Raji (cell line): ENCODE measurements at regions not wholly inside any gene's neighbourhood (a gene's known extent, or its start where the extent isn't known, plus 50 kb on each side); places are given as distances from the start of the nearest gene placed in this dataset.

Experiments
- POLR2A ChIP-seq: IDR thresholded peaks from 2 replicates; pipeline ENCODE4 v1.6.1; 2011; ENCODE audit warnings: low read depth, low read length, control low read depth; ENCODE audit not compliant: insufficient read depth

DNA sequence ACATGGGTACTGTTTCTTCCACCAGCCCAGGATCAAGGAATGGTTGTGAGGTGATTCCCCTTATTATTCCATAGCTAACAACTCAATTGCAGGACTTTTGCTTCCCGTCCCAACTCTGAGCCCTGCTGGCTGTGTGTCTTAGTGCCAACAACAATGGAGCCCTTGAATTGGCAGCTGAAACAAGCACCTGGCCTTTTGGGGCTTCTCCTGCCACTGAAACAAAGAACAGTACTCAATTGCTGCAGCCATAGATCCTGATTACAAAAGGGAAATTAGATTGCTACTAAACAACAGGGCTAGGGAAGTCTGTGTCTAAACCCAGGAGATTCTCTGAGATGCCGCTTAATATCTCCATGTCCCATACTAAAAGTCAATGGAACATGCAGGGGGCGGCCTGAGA is 61.3 kb upstream of the CARMIL1 start:
- no peak for TF ChIP-seq POLR2A

DNA sequence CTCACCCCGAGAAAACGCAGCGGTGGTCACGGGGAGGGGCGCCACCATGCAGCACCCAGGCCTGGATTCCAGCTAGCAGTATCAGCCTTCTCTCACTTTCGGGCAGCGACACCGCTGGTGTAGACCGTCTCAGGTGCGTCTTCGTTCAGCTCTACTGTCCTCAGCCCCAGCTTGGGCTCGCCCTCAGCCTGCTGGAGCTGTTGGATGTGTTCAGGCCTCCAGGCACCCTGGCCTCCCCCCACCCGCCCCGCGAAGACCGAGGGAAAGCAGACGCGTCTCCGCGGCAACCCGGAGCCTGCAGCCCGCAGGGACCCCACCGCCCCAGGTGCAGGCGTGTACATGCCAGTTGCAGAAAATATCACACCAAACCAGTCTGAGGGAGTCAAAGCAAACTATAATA is 60.8 kb upstream of the CARMIL1 start:
- no peak for TF ChIP-seq POLR2A

DNA sequence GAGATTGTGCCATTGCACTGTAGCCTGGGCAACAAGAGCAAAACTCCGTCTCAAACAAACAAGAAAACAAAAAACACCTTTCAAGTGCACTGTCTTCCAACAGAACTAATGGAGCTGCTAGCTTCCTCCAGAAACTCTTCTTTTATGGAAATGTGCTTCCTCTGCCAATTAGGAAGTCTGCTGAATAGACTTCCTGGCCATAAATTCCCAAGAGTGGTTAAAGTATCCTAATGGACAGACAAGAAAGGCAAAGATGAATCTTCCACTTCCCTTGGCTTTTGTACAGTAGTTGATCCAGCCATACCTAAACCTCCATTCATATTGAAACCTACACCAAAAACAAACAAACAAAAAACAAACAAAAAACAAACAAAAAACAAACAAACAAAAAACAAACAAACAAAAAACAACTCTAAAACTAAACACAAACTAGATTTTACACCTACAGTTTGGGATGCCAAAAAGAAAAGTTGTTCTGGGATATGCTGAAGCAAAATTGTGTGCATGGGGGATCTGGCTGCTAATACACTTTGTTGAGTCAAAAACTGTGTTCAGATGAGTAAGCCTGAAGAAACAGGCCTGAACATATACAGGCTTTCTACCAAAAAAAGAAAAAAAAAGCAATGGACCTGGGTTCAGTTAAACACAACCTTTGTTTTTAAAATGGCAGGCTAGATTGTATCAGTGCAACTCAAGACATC is 59.8 kb upstream of the CARMIL1 start:
- TF ChIP-seq POLR2A = no peak

DNA sequence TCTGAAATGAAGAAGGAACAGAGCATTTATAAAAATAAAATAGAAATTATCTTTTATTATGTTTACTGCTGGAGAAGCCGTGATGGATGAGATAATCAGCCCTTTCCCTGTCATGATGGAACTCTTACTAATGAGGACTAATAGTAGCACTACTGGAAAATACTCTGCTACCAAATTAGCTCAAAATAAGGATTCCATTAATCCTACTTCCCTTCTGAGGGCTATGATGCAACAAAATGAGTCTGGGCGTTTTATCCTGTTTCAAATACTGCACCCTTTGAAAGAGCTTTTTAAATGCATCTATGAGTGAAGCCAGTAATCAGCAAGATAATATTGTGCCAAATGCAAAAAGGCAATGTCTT is 59.3 kb upstream of the CARMIL1 start:
- TF ChIP-seq POLR2A = no peak

DNA sequence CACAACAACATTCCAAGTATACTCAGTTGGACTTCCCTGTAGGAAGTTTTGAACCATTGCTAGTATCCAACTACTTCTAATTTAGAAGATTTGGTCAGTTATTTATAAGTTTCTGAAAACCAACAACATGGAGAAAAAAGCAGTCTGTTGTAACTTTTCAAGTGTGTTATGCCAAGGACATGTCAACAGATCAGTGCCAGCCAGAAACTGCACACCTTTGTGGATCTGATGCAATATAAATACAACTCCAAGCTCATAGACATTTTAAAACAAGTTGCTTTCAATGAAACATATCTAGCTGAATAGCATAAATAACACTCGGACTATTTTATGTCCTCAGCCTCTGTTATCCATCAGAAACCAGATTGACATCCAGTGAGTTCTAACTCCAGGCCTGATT is 58.3 kb upstream of the CARMIL1 start:
- TF ChIP-seq POLR2A = no peak

DNA sequence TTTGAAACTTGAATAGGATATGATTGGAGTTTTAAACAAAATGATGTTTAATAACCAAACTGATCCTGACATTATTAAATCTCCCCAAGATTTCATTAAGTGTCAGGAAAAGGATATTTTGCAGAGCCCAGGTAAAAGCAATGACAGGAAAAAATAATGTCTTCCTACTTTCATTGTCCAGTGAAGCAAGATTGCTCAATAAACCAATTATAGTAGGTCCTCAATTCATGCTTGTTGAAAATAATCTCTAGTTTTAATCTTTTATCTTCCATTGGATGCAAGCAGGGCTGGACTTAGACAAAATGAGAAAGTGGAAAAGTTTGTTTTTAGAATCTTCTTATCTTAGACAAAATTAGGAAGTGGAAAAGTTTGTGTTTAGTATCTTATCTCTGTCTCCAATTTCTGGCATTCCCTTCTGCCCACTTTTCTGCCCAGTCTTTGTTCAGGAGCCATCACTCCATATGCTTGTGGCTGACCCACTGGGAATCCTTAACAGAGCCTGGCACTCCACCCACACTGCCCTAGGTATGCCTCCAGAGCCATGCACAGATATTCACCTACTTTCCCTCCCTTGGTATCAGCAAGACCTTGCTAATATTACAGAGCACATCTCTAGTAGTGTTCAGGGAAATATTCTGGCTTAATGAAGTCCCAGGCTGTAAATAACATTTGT is 57.0 kb upstream of the CARMIL1 start:
- no peak for TF ChIP-seq POLR2A

DNA sequence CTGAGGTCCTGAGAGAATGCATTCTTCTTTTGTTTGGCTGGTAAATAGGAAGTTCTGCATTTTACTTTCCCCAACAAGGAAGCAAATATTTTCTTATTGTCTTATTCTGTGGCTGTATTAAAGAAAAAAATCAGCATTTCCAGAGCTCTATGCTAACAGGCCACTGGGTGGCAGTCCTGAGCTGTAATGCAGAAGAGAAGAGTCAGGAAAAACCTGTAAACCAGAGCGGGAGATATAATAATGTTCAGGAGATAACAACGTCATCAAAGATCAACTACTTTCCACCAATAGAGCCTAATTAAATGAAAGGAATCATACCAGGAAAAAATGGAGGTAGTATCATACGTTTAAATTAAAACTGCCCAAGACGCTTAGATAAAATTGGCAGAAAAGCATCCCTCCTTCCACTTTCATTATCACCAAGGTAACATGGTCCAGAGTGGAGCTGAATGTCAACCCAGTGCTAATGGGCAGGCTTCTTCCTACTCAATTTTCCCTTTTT is 55.6 kb upstream of the CARMIL1 start:
- no peak for TF ChIP-seq POLR2A

DNA sequence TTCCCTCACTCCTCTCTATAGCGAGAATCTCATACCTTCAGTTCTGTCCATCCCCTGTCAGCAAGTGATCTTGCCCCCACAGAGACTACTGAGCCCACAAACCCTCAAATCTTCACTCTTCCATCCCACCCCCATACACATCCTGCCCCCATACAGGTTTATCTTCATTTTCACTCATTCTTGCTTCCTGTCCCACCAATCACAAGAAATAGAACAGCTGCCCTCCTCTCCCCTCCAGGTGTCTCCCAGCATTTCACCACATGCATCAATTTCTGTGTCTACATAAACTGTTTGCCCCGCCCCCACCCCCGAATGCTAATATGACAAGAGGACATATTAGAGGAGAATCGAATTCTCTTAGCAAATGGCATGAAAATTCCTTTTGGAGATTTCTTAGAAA is 54.9 kb upstream of the CARMIL1 start:
- no peak for TF ChIP-seq POLR2A

DNA sequence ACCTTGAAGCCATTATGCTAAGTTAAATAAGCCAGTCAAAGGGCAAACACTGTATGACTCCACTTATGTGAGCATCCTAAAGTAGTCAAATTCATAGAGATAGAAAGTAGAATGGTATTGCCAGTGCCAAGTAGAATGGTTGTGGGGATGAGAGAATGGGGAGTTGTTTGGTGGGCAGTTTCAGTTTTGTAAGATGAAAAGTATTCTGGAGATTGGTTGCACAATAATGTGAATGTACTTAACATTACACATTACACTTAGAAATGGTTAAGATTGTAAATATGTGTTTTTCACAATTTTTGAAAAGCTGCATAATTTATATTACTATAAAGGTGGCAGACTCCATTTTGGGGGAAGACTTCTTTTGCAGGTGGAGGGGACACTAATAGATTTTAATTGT is 51.3 kb upstream of the CARMIL1 start:
- no peak for TF ChIP-seq POLR2A
